ENCODE measurements at regions not wholly inside any gene's neighbourhood (a gene's known extent, or its start where the extent isn't known, plus 50 kb on each side); places are given as distances from the start of the nearest gene placed in this dataset.

DNA sequence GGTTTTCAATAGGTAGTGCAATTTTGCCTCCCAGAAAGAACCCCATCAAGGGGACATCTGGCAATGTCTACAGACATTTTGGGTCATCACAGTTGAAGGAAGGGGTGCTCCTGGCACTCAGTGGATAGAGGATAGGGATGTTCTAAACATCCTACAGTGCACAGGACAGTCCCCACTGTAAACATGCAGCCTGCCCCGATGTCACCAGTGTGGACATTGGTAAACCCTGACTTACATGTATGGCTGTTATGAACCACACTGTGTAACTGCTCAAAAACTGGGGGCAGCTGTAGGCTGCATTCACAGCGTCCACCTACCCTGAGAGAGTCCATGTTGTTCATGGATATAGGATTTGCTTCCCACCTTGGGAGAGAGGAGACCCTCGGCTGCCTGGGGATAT is 79.3 kb upstream of the FOXQ1 start:
- TF ChIP-seq RBAK (tag by site-specific recombination; IDR thresholded peaks at IDR 0.05) (no peak), ZBTB20 (tag by site-specific recombination; IDR thresholded peaks at IDR 0.05) (no peak), ZNF138 (tag by site-specific recombination; IDR thresholded peaks at IDR 0.05; ENCODE audit: borderline replicate concordance) (no peak), ZNF660 (tag by site-specific recombination; IDR thresholded peaks at IDR 0.05) (no peak), ZNF626 (tag by site-specific recombination; IDR thresholded peaks at IDR 0.05) (no peak), ZNF777 (tag by site-specific recombination; IDR thresholded peaks at IDR 0.05; ENCODE audit: borderline replicate concordance) (no peak), ZNF202 (tag by site-specific recombination; IDR thresholded peaks at IDR 0.05; ENCODE audit: borderline replicate concordance) (no peak), OVOL3 (tag by site-specific recombination; IDR thresholded peaks at IDR 0.05) (no peak), ZNF214 (tag by site-specific recombination; IDR thresholded peaks at IDR 0.05; ENCODE audit: borderline replicate concordance) (no peak), ZNF335 (tag by site-specific recombination; conservative IDR thresholded peaks at IDR 0.05) (no peak), ZNF132 (tag by site-specific recombination; IDR thresholded peaks at IDR 0.05; ENCODE audit: borderline replicate concordance) (no peak), SETDB1 (IDR thresholded peaks at IDR 0.05; ENCODE audit: insufficient read length, low read length) (no peak), KLF9 (tag by site-specific recombination; IDR thresholded peaks at IDR 0.05; ENCODE audit: low read depth) (no peak), BCL11A (tag by site-specific recombination; IDR thresholded peaks at IDR 0.05; ENCODE audit: low read depth) (no peak)
- TF ChIP-seq, protein P1, sequence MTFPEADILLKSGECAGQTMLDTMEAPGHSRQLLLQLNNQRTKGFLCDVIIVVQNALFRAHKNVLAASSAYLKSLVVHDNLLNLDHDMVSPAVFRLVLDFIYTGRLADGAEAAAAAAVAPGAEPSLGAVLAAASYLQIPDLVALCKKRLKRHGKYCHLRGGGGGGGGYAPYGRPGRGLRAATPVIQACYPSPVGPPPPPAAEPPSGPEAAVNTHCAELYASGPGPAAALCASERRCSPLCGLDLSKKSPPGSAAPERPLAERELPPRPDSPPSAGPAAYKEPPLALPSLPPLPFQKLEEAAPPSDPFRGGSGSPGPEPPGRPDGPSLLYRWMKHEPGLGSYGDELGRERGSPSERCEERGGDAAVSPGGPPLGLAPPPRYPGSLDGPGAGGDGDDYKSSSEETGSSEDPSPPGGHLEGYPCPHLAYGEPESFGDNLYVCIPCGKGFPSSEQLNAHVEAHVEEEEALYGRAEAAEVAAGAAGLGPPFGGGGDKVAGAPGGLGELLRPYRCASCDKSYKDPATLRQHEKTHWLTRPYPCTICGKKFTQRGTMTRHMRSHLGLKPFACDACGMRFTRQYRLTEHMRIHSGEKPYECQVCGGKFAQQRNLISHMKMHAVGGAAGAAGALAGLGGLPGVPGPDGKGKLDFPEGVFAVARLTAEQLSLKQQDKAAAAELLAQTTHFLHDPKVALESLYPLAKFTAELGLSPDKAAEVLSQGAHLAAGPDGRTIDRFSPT (tag by site-specific recombination; IDR thresholded peaks at IDR 0.05) = no peak
- TF ChIP-seq, protein P2, sequence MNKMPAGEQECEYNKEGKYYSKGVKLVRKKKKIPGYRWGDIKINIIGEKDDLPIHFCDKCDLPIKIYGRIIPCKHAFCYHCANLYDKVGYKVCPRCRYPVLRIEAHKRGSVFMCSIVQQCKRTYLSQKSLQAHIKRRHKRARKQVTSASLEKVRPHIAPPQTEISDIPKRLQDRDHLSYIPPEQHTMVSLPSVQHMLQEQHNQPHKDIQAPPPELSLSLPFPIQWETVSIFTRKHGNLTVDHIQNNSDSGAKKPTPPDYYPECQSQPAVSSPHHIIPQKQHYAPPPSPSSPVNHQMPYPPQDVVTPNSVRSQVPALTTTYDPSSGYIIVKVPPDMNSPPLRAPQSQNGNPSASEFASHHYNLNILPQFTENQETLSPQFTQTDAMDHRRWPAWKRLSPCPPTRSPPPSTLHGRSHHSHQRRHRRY (tag by site-specific recombination; IDR thresholded peaks at IDR 0.05) = no peak
- TF ChIP-seq, protein P3, sequence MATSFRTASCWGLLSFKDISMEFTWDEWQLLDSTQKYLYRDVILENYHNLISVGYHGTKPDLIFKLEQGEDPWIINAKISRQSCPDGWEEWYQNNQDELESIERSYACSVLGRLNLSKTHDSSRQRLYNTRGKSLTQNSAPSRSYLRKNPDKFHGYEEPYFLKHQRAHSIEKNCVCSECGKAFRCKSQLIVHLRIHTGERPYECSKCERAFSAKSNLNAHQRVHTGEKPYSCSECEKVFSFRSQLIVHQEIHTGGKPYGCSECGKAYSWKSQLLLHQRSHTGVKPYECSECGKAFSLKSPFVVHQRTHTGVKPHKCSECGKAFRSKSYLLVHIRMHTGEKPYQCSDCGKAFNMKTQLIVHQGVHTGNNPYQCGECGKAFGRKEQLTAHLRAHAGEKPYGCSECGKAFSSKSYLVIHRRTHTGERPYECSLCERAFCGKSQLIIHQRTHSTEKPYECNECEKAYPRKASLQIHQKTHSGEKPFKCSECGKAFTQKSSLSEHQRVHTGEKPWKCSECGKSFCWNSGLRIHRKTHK (tag by site-specific recombination; IDR thresholded peaks at IDR 0.05) = no peak
- TF ChIP-seq, protein P4, sequence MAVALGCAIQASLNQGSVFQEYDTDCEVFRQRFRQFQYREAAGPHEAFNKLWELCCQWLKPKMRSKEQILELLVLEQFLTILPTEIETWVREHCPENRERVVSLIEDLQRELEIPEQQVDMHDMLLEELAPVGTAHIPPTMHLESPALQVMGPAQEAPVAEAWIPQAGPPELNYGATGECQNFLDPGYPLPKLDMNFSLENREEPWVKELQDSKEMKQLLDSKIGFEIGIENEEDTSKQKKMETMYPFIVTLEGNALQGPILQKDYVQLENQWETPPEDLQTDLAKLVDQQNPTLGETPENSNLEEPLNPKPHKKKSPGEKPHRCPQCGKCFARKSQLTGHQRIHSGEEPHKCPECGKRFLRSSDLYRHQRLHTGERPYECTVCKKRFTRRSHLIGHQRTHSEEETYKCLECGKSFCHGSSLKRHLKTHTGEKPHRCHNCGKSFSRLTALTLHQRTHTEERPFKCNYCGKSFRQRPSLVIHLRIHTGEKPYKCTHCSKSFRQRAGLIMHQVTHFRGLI (tag by site-specific recombination; IDR thresholded peaks at IDR 0.05) = no peak
- TF ChIP-seq, protein P5, sequence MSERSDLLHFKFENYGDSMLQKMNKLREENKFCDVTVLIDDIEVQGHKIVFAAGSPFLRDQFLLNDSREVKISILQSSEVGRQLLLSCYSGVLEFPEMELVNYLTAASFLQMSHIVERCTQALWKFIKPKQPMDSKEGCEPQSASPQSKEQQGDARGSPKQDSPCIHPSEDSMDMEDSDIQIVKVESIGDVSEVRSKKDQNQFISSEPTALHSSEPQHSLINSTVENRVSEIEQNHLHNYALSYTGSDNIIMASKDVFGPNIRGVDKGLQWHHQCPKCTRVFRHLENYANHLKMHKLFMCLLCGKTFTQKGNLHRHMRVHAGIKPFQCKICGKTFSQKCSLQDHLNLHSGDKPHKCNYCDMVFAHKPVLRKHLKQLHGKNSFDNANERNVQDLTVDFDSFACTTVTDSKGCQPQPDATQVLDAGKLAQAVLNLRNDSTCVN (tag by site-specific recombination; optimal IDR thresholded peaks at IDR 0.05) = no peak
- H3K4me3 ChIP-seq (ENCODE audit: low read depth, low read length) = no peak overlapping the region
- ChIA-PET CTCF (no interaction called here), POLR2A (no interaction called here)
- no peaks in the 10 kb centered on the region for H3K9me3 ChIP-seq (ENCODE audit: control insufficient read depth, insufficient read depth, low read depth, low read length)
- H3K36me3 ChIP-seq (ENCODE audit: control insufficient read depth in 2 of 2, insufficient read depth in 1 of 2, low read length in 2 of 2) = no peaks in the 10 kb centered on the region
- no peak overlapping the region for H3K27ac ChIP-seq (ENCODE audit: extremely low read depth, low read depth, low read length)
- H3K4me1 ChIP-seq (ENCODE audit: control insufficient read depth, insufficient read depth, low read length) = no peaks in the 10 kb centered on the region
